ENCODE measurements at regions not wholly inside any gene's neighbourhood (a gene's known extent, or its start where the extent isn't known, plus 50 kb on each side); places are given as distances from the start of the nearest gene placed in this dataset.
"Not testable (repeated sequence)": the region's sequence is repeated elsewhere in the genome, so short reads cannot be mapped to it uniquely, and the experiment has no call there.

- DNase-seq: not testable (repeated sequence)
Observed at GRCh38 chr9:39463696-39464095, 108.2 kb downstream of the SPATA31A1 start.

DNA sequence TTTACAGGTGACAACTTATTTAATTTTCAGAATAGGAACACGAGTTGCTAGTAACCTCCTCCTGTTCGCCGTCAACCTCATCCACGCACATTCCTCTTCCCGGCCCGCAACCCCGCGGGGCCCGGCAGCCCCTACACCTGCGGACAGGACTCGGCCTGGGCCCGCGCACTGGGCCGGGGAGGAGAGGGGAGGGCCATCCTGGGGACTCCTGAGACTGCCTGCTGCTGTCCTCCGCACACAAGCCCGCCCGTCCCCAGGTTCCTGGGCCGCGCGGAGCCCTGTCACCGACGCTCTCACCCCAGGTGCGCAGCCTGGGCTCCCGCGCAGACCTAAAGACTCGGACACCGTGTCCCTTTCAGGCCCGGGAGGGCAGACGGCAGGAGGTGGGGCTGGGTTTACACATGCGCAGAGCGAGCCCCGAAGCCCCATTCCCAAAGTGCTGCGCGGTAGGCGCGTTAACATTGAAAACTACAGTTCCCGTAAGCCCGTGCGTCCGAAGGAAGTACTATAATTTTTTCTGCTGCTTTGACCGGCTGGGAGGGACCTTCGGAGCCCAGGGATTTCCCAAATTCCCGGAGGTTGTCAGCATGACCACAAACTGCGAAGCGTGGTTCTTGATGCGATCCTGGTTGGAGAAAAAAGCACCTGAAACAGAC, 108.8 kb downstream of the SPATA31A1 start:
- peak; percentile 91 for DNase-seq

- not testable (repeated sequence) for DNase-seq
Observed at GRCh38 chr9:39474499-39474898, 119.0 kb downstream of the SPATA31A1 start.

GRCh38 chr9:39483073-39483472, 127.6 kb downstream of the SPATA31A1 start:
- not testable (repeated sequence) for DNase-seq

- DNase-seq: not testable (repeated sequence)
Observed at GRCh38 chr9:39483880-39484279, 128.4 kb downstream of the SPATA31A1 start.

DNA sequence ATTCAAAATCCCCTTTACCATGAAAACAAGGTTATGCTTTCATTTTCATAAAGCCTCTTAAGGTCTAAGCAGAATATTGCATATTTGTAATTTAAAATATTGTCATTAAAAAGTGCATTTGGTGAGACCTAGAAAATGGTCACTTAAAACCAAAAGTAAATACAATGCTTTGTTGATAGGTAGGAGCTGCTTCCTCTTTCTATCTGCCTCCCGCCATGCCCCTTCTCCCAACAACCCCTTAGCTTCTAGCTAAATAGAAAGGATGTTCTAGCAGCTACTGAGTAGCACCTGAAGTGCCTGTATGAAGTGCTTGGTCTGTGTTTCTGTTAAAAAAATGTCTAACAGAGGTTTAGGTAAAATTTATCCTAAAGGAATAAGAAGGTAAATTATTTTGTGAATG, 128.8 kb downstream of the SPATA31A1 start:
- DNase-seq: not testable (repeated sequence)

DNA sequence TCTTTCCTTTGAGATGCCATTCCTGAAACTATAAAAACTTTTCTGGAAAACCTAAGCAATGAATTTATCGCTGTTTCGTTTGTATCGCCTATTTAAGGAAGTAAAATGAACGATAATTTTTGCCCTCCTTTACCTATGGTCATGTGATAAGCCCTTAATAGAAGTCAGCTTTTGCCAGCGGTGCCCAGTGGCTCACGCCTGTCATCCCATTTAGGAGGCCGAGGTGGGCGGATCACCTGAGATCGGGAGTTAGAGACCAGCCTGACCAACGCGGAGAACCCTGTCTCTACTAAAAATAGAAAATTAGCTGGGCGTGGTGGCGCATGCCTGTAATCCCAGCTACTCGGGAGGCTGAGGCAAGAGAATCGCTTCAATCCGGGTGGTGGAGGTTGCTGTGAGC, 132.0 kb downstream of the SPATA31A1 start:
- DNase-seq: not testable (repeated sequence)

- DNase-seq: not testable (repeated sequence)
Observed at GRCh38 chr9:39496248-39496647, 140.8 kb downstream of the SPATA31A1 start.

- DNase-seq: not testable (repeated sequence)
Observed at GRCh38 chr9:39503178-39503577, 147.7 kb downstream of the SPATA31A1 start.

DNA sequence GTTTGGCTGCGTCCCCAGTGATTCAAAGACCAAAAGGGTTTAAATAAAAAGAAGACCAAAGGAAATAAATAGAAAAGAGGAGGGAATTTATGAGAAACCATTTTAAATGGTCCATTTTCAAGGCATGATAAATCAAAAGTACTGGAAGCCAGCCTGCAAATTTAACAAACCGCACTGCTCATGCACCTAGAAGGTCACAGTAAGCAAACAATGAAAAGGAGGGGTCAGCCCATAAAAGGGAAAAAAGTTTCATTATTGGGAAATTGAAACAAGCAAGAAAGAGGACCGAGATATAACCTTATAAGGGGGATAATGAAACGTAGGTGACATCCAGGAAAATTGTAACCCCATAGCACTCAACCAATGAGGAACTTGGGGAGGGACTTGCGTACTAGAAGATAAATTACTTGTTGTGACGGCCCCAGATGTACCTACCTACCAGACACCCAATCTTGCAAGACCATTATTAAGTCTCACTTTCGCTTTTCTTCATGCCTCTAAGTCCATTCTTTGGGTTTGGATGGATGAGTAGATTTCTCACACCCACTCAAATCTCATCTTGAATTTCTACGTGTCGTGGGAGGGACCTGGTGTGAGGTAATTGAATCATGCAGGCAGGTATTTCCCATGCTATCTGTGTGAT, 172.0 kb downstream of the SPATA31A1 start:
- not testable (repeated sequence) for DNase-seq

DNA sequence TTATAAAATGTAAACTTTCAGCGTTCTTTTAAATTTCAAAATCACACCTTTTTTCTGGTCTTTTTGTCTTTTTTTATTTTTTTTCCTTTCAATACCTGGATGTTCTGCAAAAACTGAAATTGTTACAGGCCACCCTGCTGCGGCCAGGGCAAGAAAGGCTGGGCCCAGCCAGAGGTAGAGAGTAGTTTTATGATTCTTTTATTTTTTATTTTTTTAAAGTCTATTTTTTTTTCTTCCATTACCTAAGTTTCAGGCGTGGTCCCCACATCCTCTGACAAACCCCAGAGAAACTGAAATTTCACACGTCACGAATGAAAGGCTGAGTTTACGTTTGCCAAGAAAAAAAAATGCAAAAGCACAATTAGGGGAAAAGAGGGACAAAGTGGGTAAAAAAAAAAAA, 177.1 kb downstream of the SPATA31A1 start:
- not testable (repeated sequence) for DNase-seq

GRCh38 chr9:39533001-39533762, 177.7 kb downstream of the SPATA31A1 start:
- not testable (repeated sequence) for DNase-seq

DNA sequence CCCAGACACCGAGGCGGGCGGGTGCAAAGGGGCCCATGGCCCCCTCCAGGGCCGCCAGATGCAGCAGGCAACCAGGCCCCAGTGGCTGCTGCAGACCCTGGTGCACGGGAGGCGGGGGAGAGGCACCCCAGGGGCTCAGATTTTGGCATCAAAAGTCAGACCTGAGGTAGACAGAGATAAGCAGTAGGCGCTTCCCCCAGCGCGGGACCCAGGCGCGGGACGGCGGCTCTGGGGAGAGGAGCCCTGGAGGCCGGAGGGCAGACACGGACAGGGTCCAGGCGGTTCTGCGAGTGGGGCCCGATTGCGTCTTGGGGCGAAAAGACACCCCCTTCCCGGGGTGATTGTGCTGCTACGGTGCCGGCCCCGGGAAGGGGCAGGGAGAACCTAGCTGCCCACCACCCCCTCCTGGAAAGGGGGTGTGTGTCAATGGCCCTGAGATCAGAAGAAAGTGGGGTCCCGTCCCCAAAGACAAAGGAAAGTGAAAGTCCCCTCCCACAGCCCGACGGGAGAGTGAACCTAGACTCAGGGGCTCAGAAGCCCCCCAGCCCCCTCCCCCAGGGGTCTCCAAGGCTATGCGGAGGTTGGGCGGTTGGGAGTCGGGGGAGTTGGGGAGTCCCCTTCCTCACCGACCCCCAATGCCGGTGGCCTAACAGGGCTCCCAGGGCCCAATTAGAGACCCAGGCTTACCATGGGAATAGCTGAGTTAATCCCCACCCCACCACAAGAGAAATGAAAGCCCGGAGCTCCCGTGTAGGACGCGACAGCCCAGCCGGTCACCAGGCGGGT, 178.5 kb downstream of the SPATA31A1 start:
- DNase-seq: not testable (repeated sequence)

GRCh38 chr9:39534897-39535296, 179.4 kb downstream of the SPATA31A1 start:
- DNase-seq: not testable (repeated sequence)

GRCh38 chr9:39542157-39542556, 186.7 kb downstream of the SPATA31A1 start:
- DNase-seq: not testable (repeated sequence)

- not testable (repeated sequence) for DNase-seq
Observed at GRCh38 chr9:39545079-39545478, 189.6 kb downstream of the SPATA31A1 start.

DNA sequence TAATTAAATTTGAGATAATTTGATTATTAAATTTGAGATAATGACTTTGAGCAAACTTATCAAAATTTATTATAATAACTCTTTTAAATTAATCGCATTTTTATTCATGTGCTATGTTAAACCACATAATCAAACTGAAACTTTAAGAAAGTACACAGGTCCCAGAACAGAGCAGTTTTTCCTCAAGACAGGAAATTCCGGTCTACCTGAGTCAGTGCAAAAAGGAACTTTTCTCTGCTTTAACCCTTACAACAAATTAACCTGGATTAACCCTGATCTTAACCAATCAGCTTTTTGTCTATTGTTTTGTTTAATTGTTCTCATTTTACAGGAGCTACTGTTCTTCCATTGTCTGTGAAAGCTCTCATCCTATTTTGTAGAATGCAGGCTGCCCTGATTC, 195.1 kb downstream of the SPATA31A1 start:
- DNase-seq: not testable (repeated sequence)

GRCh38 chr9:39551544-39551943, 196.1 kb downstream of the SPATA31A1 start:
- DNase-seq: not testable (repeated sequence)

DNA sequence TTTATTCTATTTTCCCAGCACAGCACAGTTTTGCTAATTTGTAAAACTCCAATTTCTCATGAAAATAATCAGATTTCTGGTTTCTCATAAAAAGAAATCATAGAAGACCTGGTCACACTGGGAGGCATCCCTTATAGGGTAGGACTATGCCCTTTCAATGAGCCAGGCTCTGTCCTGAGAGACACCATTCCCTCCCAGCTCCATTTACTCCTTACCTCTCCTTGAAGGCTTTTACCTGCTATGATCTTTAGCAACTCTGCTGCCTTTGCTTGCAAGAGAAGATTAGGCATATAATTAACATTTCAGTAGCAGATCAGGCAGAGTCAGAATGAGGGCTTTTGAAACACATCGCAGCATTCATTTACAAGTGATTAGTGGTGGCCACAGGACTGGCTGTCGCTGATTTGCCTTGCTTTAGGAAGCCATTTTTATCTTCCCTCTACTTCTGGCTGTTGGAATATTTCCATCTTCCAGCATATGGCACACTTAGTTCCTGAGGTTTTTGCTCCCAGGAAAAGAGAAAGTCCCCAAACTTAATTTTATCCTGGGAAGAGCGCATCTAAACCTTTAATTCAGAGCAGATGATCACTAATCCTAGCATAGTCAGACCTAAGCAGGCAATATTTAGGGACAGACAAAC, 196.9 kb downstream of the SPATA31A1 start:
- DNase-seq: not testable (repeated sequence)

- not testable (repeated sequence) for DNase-seq
Observed at GRCh38 chr9:39554352-39554751, 198.9 kb downstream of the SPATA31A1 start.

DNA sequence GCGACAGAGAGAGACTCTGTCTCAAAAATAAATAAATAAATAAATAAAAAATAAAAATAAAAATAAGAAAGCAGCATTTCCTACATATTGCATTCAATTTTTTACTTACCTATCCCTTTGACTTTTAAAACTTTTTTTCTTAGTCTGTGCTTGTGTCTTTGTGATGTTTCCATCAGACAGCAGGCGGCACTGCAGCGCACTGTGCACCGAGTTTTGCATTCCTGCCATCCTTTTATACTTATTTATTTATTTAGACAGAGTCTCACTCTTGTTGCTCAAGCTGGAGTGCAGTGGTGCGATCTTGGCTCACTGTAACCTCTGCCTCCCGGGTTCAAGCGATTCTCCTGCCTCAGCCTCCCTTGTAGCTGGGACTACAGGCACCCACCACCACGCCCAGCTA, 203.9 kb downstream of the SPATA31A1 start:
- not testable (repeated sequence) for DNase-seq

- not testable (repeated sequence) for DNase-seq
Observed at GRCh38 chr9:39566782-39567181, 211.3 kb downstream of the SPATA31A1 start.

All from right hindlimb (tissue), 1 donor.